NT2/D1 (cell line): ENCODE measurements at regions not wholly inside any gene's neighbourhood (a gene's known extent, or its start where the extent isn't known, plus 50 kb on each side); places are given as distances from the start of the nearest gene placed in this dataset.

Source experiments
- DNase-seq: peaks from one replicate; pipeline ENCODE4 v3.0.0-alpha.2; 2011; ENCODE audit warnings: low read depth, low spot score
- H3K27me3 ChIP-seq: 2 replicates; pipeline ENCODE4 v1.6.0; 2011; ENCODE audit warnings: mild to moderate bottlenecking; ENCODE audit not compliant: insufficient read length, insufficient read depth
- H3K36me3 ChIP-seq: 2 replicates; pipeline ENCODE4 v1.6.1; 2011; ENCODE audit warnings: mild to moderate bottlenecking, low read length, mixed read lengths; ENCODE audit not compliant: insufficient read depth, insufficient read length
- H3K4me1 ChIP-seq: 2 replicates; pipeline ENCODE4 v1.5.1; 2011; ENCODE audit not compliant: insufficient read depth, insufficient read length
- H3K4me3 ChIP-seq: 2 replicates; pipeline ENCODE4 v1.5.1; 2011; ENCODE audit warnings: low read depth; ENCODE audit not compliant: insufficient read length
- H3K9ac ChIP-seq: 2 replicates; pipeline ENCODE4 v1.6.0; 2011; ENCODE audit warnings: low read depth; ENCODE audit not compliant: insufficient read length
- H3K9me3 ChIP-seq: 2 replicates; pipeline ENCODE4 v1.5.1; 2011; ENCODE audit warnings: mild to moderate bottlenecking, low read length; ENCODE audit not compliant: insufficient read depth
- SUZ12 ChIP-seq: IDR thresholded peaks from 2 replicates; pipeline ENCODE4 v1.6.1; 2011; ENCODE audit not compliant: insufficient read length, insufficient read depth; ENCODE audit errors: extremely low read depth
- YY1 ChIP-seq: IDR thresholded peaks from 2 replicates; pipeline ENCODE4 v1.6.1; 2011; ENCODE audit not compliant: insufficient read length, insufficient read depth
- ZNF274 ChIP-seq: IDR thresholded peaks from 2 replicates; pipeline ENCODE4 v1.6.1; 2011; ENCODE audit warnings: mild to moderate bottlenecking, low read depth, low read length

- Histone ChIP-seq H3K36me3 (no peaks in the 10 kb centered on the region), H3K9ac (no peak overlapping the region), H3K9me3 (no peaks in the 10 kb centered on the region), H3K4me1 (no peaks in the 10 kb centered on the region), H3K4me3 (no peak overlapping the region), H3K27me3 (no peaks in the 10 kb centered on the region)
- DNase-seq, result no peak
- TF ChIP-seq YY1 (no peak), ZNF274 (no peak), SUZ12 (no peak)
Measured at GRCh38 chr3:25103391-25103790, 324.7 kb upstream of the RARB start.

DNA sequence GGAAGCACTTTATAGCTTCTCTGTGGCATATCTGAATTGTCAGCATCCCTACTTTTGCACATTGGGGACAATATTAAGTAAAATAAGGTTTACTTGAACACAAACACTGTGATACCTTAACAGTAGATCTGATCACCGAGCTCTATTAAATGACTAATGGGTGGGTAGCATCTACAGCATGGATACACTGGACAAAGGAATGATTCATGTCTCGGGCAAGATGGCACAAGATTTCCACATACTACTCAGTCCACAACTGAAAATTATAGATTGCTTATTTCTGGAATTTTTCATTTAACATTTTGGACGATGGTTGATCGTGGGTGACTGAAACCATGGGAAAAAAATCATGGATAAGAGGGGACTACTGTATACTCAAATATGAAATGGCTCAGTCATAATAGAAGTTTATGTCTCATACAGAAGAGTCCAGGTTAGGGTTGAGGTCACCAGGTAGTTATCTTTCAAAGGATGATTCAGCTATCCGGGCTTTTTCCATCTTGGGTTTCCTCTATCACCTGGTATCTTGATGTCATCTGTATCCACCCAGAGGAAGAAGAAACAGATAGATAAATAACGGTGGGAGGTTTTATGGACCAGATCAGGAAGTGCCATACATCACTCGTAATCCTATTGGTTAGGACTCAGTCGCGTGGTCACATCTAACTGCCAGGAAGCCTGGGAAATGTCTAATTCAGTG, 320.0 kb upstream of the RARB start:
- Histone ChIP-seq H3K36me3 (no peaks in the 10 kb centered on the region), H3K4me1 (no peaks in the 10 kb centered on the region), H3K9ac (no peak overlapping the region), H3K27me3 (no peaks in the 10 kb centered on the region), H3K9me3 (no peaks in the 10 kb centered on the region), H3K4me3 (no peak overlapping the region)
- TF ChIP-seq YY1 (no peak), SUZ12 (no peak), ZNF274 (no peak)
- DNase-seq, result no peak

- Histone ChIP-seq H3K9me3 (no peaks in the 10 kb centered on the region), H3K4me3 (no peak overlapping the region), H3K27me3 (no peaks in the 10 kb centered on the region), H3K36me3 (no peaks in the 10 kb centered on the region), H3K4me1 (no peaks in the 10 kb centered on the region), H3K9ac (no peak overlapping the region)
- no peak for TF ChIP-seq SUZ12
- TF ChIP-seq YY1, result no peak
- no peak for TF ChIP-seq ZNF274
- DNase-seq, result no peak
Measured at GRCh38 chr3:25110642-25111041, 317.4 kb upstream of the RARB start.

GRCh38 chr3:25113891-25114290, 314.2 kb upstream of the RARB start:
- Histone ChIP-seq H3K4me1 (no peaks in the 10 kb centered on the region), H3K36me3 (no peaks in the 10 kb centered on the region), H3K4me3 (no peak overlapping the region), H3K9ac (no peak overlapping the region), H3K9me3 (no peaks in the 10 kb centered on the region), H3K27me3 (no peaks in the 10 kb centered on the region)
- TF ChIP-seq SUZ12 (no peak), ZNF274 (no peak), YY1 (no peak)
- no peak for DNase-seq

- Histone ChIP-seq H3K4me3 (no peak overlapping the region), H3K27me3 (no peaks in the 10 kb centered on the region), H3K4me1 (no peaks in the 10 kb centered on the region), H3K36me3 (no peaks in the 10 kb centered on the region), H3K9me3 (no peaks in the 10 kb centered on the region), H3K9ac (no peak overlapping the region)
- TF ChIP-seq YY1 (no peak), SUZ12 (no peak)
- no peak for DNase-seq
Measured at GRCh38 chr3:25114532-25114931, 313.5 kb upstream of the RARB start.

- Histone ChIP-seq H3K27me3 (no peaks in the 10 kb centered on the region), H3K4me1 (no peaks in the 10 kb centered on the region), H3K4me3 (no peak overlapping the region), H3K9me3 (no peaks in the 10 kb centered on the region), H3K9ac (no peak overlapping the region), H3K36me3 (no peaks in the 10 kb centered on the region)
- TF ChIP-seq YY1 (no peak), ZNF274 (no peak), SUZ12 (no peak)
- no peak for DNase-seq
Measured at GRCh38 chr3:25117005-25117593, 311.0 kb upstream of the RARB start.

DNA sequence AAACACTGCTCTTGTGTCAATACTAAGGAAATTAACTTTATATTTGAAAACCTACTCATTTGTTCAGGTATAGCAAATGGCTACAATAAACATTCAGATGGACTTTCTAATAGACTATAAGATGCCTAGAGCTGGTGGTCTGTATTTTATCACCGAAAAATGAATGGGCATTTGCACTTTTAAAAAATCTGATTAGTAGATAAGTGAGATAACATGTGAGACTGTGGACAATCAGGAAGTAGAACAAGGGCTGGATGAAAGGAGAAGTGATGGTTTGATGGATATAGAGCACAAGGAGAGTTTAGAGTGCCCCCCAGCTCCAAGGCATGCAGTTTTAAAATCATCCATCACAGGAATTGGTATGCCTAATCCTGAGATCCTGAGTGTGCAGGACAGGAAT, 308.4 kb upstream of the RARB start:
- Histone ChIP-seq H3K9me3 (no peaks in the 10 kb centered on the region), H3K4me1 (no peaks in the 10 kb centered on the region), H3K27me3 (no peaks in the 10 kb centered on the region), H3K9ac (no peak overlapping the region), H3K4me3 (no peak overlapping the region), H3K36me3 (no peaks in the 10 kb centered on the region)
- TF ChIP-seq SUZ12 (no peak), YY1 (no peak), ZNF274 (no peak)
- DNase-seq, result no peak

- no peak overlapping the region for H3K9ac ChIP-seq
- DNase-seq, result no peak
- no peak overlapping the region for H3K4me3 ChIP-seq
- H3K36me3 ChIP-seq, result no peaks in the 10 kb centered on the region
- TF ChIP-seq SUZ12 (no peak), YY1 (no peak)
- H3K27me3 ChIP-seq, result no peaks in the 10 kb centered on the region
- H3K9me3 ChIP-seq, result no peaks in the 10 kb centered on the region
- H3K4me1 ChIP-seq, result no peaks in the 10 kb centered on the region
Measured at GRCh38 chr3:25120665-25121064, 307.4 kb upstream of the RARB start.
